NCI-H345 (cell line): ENCODE measurements at regions not wholly inside any gene's neighbourhood (a gene's known extent, or its start where the extent isn't known, plus 50 kb on each side); places are given as distances from the start of the nearest gene placed in this dataset.
A peak's percentile ranks its signal among the peaks of the same experiment; 100 is the strongest.

ENCODE experiments used
- DNase-seq: peaks from one replicate; lab custom pipeline; 2025; lab: John Stamatoyannopoulos, UW

DNA sequence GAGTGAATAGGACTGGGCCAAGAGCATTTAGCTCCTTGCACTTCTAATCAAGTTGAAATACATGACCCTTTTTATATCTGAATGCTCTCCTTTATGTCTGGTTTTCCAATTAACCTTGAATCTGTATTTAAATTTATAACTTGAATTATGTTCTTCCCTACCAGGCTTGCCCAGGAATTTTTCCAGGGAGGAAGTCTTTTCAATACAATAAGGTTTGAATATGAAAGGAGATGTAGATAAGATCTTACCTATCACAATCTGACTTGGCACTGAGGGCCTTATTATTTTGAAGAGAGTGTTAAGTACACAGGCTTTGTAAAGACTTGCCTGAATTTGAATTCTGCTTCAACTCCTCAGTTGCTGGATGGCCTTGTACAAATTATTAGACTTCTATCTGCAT lies 555.7 kb downstream of the PCDH7 start:
- no peak for DNase-seq

DNA sequence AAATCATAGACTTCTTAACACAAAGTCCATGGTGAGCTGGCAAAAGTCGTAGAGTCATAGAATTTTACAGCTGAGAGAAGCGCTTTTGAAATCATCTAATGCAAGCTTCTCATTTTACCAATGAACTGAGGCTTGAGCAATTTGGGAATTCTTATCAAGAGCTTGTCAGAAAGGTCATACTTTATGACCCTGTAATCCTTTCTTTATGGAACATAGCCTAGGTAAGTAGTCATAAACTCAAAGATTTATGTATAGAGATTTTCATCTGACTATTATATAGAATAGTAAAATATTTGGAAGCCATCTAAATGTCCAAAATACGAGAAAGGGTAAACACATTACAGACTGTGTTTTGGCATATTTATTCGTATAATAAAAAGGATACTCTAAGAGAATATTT lies 563.5 kb downstream of the PCDH7 start:
- DNase-seq, result no peak

DNA sequence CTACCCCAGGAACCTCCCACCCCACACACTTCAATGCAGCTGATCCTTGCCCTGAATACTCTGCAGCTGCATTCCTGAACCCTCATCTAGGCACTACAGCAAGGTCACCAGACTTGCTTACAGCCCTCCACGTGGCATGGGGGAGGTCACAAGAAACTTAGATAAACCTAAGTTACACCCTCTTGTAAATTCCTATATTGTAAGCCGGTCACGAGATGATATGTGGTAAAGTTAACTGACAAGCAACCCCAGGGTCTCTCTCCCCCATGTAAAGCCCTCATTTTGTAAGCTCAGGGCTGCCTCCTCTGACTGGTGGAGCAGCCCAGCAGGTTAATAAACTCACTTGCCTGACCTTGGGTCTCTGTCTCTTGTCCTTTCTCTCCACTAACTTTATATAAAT lies 570.7 kb downstream of the PCDH7 start:
- no peak for DNase-seq

DNA sequence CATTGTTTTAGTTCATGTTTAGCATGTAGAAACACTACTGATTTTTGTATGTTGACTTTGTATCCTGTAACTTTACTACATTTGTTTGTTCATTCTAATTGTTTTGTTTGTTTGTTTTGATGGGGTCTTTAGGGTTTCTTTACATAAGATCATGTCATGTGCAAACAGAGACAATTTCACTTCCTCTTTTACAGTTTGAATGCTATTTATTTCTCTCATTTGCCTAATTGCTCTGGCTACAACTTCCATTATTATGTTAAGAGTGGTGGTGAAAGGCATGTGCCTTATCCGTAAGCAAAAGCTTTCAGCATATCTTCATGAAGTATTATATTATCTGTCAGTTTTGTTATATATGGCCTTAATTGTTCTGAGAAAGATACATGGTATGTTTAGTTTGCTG lies 571.1 kb downstream of the PCDH7 start:
- no peak for DNase-seq

DNA sequence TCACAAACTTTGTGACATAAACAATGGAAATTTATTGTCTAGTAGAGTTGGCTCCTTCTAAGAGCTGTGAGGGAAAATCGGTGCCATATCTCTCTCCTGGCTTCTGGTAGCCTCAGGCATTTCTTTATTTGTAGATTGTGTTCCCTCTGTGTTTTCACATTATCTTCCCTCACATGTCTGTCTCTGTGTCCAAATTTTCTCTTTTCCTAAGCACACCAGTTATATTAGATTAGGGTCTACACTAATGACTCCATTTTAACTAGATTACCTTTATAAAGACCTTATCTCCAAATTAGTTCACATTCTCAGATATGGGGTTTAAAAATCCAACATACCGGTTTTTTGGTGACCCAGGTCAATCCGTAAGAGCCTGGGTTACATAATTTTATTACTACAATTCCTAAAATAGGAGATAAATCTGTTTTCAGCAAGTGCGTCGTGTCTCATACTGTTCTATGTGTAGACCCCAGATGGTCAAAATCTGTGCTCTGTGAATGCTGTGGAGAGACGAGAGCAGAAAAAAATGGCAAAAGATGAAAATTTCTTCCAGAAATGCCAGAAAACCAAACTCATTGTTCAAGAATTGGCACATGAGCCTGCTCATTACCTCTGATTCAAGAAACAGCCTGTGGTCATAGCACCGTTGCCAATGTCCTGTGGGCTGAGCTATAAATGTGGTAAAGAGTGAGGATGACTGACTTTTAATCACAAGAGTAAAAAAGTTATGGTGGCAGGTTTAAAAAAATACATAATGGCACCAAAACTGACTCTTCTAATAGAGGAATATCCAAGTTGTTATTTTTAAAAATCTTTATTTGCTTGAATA lies 574.7 kb downstream of the PCDH7 start:
- no peak for DNase-seq

DNA sequence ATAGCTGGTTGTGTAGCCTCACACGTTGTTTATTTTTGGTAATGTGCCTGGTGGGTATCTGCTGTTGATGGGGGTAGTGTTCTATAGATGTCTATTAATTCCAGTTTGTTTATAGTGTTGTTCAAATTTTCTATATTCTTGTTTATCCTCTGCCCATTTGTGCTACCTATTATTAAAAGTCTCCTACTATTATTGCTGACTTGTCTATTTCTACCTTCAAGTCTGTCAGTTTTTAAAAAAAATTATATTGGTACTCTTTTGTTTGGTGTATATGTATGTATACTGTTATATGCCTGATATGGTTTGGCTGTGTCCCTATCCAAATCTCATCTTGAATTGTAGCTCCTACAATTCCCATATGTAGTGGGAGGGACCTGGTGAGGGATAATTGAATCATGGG lies 578.6 kb downstream of the PCDH7 start:
- no peak for DNase-seq

DNA sequence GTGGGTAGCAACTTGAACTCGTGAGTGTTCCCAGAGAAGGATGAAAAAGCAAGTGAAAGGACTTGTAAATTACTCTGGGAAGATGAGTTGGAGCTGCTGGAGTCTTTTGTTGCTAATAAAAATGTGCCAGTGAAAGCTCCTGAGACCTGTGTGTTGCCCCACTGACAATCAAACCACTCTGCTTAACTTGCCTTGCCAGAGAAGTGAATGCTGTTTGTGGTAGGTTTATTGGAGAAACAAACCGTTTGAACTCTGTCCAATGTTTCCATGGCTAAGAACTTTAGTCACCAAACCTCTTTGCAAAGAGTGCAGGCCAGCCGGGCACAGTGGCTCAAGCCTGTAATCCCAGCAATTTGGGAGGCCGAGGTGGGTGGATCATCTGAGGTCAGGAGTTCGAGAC lies 586.9 kb downstream of the PCDH7 start:
- no peak for DNase-seq

DNA sequence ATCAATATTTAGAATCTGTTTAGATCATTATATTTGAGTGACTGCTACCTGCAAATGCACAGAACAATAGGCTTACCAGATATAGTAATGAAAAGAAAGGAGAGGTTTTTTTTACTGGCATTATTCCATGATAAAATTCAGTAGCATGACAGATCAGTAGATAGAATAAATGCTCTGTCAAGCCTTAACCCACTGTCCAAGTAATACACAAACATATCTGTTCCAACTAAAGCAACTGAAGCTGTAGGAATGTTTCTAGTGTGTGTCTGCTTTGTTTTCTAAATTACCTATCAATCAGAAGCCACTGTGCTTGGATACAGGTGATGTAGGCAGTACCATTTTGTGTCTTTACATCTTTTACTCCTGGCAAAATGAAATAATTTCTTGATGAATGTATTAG lies 604.6 kb downstream of the PCDH7 start:
- DNase-seq, result peak; percentile 11

DNA sequence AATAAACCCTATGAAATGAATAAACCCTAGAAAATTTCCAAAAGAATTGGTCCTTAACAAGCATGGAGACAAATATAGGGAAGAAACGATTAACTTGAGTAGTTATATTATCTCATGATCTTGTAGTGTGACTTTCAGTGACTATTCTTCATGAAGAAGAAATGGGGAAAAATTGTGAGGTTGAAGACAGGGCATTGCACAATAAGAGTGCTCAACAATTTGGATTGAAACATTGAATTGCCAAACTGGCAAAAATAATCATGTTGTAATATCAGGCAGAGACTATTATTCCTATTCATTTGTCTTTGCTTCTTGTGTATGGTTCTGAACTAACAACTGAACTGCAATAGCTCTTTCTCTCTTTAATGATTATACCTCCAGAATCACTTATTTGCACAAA lies 605.1 kb downstream of the PCDH7 start:
- DNase-seq, result no peak

DNA sequence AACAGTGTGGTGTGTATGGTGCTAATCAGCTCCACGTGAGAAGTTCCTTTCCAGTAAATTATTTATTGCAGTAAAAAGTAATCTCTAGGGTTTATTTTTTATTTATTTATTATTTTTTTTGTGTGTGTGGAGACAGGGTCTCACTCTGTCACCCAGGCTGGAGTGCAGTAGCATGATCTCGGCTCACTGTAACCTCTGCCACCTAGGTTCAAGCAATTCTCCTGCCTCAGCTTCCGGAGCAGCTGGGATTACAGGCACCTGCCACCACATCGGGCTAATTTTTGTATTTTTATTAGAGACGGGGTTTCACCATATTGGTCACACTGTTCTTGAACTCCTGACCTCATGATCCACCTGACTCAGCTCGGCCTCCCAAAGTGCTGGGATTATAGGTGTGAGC lies 606.9 kb downstream of the PCDH7 start:
- no peak for DNase-seq

DNA sequence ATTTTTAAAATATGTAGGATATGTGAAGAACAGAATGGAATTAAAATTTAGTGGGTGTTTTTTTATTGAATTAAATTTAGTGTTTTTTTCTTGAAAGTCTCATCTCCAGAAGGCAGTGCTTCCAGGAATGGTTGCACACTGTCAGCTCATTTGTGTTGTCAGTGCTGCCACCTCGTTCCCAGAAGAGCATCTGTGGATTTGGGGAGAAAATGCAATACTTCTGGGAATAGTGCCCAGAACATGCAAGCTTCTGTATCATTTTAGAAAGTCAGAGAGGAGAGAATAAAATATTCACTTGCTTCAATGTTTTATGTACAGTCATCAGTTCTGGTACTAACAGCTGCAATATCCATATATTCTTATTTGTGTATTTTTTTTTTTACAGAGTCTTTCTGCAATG lies 608.8 kb downstream of the PCDH7 start:
- DNase-seq, result no peak

DNA sequence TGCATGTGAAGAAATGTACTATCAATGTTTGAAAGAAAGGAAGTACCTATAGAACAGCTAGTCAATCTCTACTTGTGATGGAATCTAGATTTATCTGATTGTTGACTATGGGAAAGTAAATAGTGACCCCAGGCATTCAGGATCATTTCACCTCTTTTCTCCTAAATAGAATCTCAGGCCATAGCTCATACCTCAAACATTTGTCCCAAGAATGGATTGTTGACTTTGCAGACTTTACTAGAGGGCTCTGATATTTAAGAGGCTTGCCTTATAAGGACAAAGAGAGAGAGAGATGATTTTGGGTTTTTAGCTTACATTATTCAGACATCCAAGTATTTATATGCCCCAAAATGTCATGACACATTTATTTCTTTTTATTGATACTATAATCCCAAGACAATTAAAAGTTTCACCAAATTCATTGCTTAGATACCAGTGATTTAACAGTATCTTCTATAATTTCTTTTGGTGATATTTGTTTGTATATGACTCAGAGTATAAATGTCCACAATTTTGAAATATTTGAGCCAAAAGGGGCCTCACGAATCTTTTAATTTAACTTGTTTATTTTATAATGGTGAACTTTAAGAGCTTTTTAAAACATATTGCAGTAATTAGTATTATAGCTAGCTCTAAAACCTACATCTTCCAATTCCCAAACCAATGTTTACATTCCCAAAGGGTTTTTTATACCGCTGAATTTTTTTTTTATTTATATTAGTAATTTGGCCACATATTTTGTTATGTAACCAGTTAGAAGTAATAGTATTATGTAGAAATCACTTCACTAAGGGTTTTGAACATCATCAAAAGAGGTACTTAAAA lies 614.1 kb downstream of the PCDH7 start:
- DNase-seq, result no peak

DNA sequence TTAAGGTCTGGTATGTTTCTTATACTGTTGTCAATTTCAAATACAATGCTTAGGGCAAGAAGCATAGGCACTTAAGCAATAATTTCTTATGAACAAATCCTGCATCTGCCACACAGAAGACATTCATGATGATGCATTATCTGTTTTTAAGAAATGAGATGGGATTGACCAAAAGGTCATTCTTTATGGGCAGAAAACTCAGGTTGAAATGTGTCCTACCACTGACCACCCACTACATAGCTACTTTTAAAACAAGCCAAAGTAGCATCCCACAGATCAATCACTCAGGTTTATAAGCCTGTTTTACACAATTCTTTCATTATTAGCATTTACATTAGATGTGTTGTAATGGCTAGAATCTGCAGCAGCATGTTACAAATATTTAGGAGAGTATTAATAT lies 617.8 kb downstream of the PCDH7 start:
- no peak for DNase-seq

DNA sequence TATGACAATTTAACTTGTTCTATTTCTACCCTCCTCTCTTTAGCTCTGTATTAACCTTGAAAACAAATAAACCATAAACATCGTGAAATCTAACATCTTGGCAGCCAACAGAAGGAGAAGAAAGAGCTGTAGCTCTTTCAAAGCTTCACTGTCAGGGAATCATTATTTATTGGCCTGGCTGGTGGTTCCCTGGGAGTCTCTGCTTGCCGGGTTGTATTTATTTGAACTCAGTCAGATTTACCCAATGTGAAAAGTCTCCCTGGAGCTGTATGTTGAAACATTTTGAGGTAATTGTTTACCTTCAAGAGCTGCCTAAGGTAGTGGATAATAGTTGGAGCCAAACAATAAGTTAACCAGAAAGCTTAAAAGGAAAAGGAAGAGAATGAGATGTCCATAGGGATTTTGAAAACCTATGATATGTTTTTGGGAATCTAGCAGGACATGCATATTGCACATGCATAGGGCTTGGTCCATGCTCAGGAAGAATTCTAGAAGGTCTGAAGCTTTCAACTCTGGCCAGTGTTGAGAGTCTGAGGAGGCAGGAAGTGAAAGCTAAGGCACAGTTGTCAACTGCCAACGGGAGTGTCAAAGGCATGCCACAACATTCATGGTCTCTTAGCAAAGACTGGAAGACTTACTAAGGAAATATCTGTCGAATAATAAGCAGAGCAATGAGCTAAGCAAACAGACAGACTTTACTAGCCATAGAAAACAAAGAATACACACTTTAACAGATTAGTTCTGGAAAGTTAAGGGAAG lies 621.6 kb downstream of the PCDH7 start:
- DNase-seq, result no peak

DNA sequence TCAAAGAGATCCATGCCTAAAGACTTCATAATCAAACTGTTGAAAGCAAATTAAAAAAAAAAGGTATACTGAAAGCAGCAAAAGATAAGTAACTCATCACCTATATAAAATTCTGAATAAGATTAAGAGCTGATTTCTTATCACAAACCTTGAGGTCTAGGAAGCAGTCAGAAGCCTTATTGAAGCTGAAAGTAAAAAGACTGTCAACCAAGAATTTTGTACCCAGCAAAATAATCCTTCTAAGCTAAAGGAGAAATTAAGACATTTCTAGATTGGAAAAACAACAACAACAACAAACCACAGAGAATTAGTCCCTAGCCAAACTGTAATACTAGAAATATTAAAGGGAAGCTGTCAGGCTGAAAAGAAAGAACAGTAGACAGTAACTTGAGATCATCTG lies 622.9 kb downstream of the PCDH7 start:
- DNase-seq, result no peak

DNA sequence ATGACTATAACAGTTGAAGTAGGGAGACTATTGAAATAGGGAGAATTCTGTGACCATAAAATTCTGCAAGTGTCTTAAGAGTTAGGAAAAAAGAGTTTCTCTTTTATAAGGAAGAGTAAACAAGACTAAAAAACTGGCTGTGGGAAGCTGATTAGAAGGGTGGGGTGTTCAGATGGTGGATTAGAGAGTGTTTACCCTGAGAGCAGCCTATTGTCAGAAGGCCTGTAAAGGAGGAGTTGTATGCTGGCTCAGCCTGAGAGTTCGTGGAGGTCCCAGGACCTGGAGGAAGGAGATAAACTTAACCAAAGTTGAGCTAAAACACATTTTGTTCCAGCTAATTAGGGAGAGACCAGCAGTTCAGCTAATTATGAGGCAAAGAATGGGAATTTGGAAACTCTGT lies 629.7 kb downstream of the PCDH7 start:
- no peak for DNase-seq

DNA sequence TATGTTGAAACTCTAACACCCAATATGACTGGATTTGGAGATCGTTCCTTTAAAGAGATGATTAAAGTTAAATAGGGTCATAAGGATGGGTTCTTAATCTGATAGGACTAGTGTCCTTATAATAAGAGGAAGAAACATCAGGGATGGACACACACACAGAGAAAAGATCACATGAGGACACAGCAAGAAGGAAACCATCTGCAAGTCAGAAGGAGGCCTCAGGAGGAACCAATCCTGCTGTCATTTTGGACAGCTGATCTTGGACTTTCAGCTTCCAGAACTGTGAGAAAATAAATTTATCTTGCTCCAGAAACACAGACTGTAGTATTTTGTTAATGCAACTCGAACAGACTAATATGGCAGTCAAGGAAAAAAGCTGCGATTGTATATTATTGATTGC lies 631.5 kb downstream of the PCDH7 start:
- DNase-seq, result no peak

DNA sequence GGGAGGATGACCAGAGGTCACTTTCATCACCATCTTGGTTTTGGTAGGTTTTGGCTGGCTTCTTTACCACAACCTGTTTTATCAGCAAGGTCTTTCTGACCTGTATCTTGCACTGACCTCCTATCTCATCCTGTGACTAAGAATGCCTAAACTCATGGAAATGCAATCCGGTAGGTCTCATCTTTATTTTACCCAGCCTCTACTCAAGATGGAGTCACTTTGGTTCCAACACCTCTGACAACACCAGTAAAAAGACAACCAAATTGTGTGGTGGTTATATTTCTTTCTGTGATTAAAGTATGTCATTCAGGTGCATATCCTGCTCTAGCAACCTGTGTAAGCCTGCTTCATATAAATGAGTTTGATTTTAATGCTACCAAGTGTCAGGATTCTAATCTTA lies 636.7 kb downstream of the PCDH7 start:
- DNase-seq, result no peak

DNA sequence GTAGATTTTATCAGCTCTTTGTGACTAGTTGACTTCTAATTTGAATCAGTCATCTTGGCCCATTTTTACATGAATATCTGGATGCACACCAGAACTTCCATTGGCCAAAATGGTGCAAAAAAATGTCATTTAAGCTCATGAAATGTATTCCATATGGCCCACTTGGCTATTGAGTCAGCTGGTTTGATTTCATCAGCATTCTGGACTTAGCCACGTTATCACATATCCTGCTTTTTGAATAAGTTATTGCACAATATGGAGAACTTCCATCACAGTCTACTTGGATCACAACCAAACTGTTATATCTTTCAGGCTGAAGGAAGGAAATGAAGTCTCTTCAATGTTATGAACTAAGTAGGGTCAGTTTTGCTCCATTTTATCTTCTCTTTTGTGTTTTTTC lies 640.6 kb downstream of the PCDH7 start:
- DNase-seq, result no peak

DNA sequence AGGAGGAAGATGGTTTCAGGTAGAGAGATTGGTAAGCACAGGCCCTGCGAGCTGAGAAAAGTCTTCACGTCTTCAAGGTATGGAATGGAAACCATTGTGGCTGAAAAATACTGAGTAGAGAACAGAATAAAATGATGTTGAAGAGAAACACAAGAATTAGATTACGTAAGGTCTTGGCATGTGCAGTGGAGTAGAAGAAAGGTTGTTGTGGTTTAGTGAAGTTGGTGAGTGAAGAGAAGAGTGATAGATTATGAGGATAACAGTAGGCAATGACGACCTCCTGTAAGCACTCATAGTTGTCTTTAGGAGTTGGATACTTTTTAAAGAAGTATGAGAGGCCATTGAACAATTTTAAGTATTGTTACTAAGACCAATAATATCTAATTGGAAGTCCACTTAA lies 642.6 kb downstream of the PCDH7 start:
- DNase-seq, result no peak

DNA sequence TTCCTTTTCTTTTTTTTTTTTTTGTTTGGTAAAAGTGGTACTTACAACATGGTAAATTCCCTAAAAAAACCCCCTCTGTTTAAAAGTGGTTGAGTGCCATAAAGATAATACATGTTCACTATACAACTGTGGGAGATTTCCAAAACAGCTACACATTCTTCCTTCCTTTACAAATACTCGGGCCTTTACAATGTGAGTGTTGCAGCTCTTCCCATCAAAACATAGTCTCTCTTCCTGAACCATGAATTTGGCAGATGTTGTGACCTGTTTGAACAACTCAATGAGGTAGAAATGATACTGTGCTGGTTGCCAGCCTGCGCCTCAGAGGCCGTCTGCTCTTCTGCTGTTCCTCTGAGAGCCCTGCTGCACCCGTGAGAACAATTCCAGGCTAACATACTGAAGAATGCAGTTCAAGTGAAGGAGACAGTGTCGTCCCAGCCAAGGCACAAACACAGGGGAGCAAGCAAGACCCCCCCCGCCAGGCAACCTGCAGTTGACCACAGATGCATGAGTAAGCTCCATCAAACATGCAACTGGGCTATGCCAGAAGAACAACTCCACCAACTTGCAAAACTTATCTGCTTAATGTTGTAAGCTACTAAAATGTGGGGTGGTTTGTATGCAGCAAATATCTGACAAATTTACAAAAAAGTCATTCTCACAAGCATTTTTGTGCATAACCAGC lies 645.0 kb downstream of the PCDH7 start:
- no peak for DNase-seq

DNA sequence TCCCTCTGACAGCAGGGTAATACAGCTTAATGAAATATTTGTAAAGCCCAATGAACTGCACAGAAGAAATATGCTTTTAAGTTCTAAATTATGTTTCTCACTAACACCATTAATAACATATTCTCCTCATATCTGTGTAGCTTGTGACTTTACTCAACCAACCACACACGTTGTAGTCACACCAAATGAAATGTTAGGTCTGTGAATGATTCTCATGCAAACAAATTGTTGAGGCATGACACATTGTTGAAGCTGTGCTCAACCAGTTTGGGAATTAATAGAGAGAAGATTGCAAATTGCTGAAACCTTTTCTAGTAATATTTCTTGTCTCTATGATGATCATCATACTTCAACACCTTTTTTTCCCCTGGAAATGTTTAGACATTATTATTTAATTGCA lies 645.9 kb downstream of the PCDH7 start:
- DNase-seq, result no peak
